GM21528 (cell line): ENCODE measurements at regions not wholly inside any gene's neighbourhood (a gene's known extent, or its start where the extent isn't known, plus 50 kb on each side); places are given as distances from the start of the nearest gene placed in this dataset.
A peak's percentile ranks its signal among the peaks of the same experiment; 100 is the strongest.

Source experiments
- ATAC-seq: cut with Tn5 transposase; IDR thresholded peaks from one replicate; pipeline ENCODE4 v1.9.1; 2021; ENCODE audit warnings: mild to moderate bottlenecking, moderate library complexity; ENCODE audit not compliant: unreplicated experiment, low FRiP score

- peak; percentile 25 for ATAC-seq
Measured at GRCh38 chr11:15649371-15650104, 534.8 kb downstream of the INSC start.

GRCh38 chr11:15650105-15650938, 535.6 kb downstream of the INSC start:
- ATAC-seq: peak; percentile 99

DNA sequence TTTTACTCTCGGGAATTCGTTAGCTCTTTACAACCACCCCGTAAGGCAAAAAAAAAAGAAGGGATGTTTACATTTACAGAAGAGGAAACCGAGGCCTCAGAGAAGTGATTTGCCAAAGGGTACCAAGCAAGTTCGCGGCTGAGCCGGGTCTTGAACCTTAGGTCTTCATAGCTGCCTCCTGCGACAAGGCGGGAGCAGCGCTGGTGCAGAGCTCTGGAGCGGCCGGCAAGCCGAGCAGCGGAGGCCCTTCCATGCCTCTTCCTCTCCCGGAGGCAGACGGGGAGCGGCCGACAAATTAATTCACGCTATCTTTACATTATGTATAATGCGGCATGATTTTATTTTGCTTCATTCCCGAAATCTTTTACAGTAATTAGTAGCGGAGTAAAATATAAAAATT, 536.3 kb downstream of the INSC start:
- no peak for ATAC-seq

GRCh38 chr11:15651816-15652215, 537.1 kb downstream of the INSC start:
- no peak for ATAC-seq

- no peak for ATAC-seq
Measured at GRCh38 chr11:15653191-15653710, 538.5 kb downstream of the INSC start.

DNA sequence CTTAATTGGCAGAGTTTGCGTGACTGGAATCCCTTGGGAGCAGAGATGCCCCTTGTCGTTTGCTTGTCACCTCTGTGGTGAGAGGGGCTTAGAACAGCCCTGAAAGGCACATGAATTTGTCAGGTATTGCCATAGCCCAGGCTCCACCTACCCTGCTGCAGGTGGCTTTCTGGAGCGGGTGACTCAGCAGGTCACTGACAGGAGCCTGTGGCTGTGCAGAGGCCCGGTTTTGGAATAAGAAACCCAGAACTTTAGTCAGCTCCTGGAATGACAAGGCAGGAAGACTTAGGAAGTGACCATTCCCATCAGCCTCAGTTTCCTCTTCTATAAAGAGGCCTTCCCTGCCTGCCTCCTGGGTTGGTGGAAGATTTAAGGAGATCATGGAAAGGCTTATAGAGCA, 539.7 kb downstream of the INSC start:
- no peak for ATAC-seq

DNA sequence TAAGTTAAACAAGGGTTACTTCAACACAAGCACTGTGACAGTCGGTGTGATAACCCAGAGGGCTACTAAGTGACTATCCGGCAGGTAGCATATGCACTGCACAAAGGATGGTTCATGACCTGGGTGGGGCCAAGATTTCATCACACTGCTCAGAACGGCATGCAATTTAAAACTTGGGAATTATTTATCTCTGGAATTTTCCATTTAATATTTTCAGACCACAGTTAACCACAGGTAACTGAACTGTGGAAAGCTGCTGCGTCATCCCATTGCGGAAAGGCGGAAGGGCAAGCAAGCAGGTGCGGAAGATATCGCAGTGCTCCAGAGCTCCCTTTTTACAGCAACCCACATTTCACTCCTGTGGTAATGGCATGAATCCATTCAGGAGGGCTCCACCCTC, 540.8 kb downstream of the INSC start:
- ATAC-seq: no peak

DNA sequence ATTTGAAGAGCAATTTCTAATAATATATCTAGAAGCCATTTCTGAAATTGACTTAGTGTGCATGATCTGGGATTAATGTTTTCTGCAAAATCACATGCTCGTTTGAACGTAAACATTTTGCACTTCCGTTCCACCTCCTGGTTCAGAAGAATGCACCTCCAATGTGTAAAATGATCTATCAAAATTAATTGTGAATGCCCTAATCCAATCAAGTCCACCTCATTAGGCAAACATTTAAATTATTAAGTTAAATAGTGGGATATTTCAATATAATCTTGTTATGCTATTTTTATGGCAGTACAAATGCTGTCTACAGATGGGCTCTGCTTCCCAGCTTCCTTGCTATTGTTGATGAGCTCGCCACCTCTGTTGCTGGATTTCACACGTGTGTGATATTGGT, 542.5 kb downstream of the INSC start:
- no peak for ATAC-seq

GRCh38 chr11:15660496-15660895, 545.8 kb downstream of the INSC start:
- ATAC-seq: no peak

GRCh38 chr11:15662285-15662684, 547.6 kb downstream of the INSC start:
- ATAC-seq: no peak

- ATAC-seq: no peak
Measured at GRCh38 chr11:15663777-15664218, 549.1 kb downstream of the INSC start.

DNA sequence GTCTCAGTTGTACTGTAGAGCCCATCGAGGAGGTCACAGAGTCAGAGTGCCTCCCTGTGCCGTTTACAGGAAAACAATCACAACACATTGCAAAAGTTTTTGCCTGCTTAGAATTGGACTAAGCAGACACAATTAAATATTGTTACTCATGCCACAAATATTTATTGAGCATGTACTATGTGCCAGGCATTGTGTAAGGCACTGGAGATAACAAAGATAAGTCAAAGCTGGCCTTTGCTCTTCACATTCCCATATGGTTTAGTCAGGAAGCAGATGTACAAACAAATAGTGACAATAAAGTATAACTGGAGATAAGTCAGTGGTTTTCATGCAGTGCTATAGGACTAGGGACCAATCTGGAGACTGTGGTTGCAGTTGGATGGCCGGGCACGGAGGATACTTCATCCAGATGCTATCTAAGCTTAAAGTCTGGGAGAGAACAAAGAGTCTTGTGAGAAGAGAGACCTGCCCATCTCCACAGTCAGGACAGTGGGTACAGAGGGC, 550.7 kb downstream of the INSC start:
- no peak for ATAC-seq

DNA sequence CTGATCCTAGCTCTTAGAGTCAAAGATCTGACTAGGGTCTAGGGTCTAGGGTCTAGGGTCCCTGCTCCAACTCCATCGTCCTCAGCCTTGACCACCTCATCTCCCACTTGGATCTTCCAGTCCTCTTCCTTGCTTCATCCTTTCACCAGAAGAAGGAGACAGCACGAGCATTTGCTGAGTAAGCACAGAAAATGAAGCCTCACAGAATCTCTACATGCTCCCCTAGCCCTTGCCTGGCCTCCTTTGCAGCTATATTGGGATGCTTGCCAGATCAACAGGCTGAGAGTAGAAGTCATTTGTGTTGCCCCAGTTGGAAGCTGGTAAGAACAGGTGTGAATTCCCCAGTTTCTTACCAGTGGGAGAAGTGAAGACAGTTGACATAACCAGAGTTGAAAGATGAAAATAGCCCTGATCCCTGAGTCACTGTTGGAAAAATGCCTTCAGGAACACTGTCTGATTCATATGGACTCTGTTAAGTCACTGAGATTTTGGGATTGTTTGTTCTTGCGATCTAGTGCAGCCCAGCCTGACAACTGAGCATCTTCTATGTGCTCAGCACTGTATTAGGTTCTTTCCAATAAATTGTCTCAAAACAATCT, 552.5 kb downstream of the INSC start:
- ATAC-seq: no peak

GRCh38 chr11:15668718-15669117, 554.0 kb downstream of the INSC start:
- ATAC-seq: no peak

DNA sequence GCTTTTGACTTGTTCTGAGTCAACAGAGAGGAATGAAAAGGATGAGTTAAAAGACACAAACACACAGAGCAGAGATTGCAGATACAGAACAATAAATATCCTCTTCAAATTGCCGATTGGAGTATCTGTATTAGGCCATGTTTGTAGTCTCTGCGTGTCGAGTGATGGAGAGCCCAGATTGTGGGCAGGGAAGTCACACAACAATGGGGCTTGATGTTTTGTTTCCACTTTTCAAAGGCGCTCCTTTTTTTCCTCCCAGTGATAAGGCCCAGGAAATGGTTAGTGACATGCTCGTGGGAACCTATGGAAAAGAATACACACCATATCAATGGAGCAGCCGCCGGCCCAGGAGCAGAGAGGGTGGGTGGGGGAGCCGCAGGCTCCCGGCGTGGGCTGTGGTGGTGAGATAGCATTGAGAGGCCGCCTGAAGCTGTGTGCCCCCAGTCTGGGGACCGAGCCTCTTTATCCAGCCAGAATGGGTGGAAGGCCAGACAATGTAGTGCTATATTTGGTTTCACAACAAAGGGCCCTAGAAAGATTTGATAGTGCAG, 555.9 kb downstream of the INSC start:
- no peak for ATAC-seq

GRCh38 chr11:15671216-15671615, 556.5 kb downstream of the INSC start:
- no peak for ATAC-seq

DNA sequence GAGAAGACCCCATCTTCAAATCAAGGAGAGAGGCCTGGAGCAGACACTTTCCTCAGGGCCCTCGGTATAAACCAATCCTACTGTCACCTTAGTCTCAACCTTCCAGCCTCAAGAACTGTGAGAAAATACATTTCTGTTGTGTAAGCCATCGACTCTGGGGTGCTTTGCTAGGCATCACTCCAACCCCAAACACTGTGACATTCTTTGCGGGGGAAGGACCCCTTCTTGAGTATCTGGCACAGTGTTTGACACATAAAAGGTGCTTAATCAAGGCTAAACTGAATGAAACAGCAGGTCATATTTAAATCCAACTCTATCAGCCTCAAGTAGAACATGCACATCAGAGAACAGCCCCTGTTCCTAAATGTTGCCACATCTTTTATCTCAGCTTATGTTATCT, 558.1 kb downstream of the INSC start:
- no peak for ATAC-seq

GRCh38 chr11:15673408-15673831, 558.7 kb downstream of the INSC start:
- no peak for ATAC-seq

GRCh38 chr11:15674756-15675155, 560.0 kb downstream of the INSC start:
- ATAC-seq: no peak

DNA sequence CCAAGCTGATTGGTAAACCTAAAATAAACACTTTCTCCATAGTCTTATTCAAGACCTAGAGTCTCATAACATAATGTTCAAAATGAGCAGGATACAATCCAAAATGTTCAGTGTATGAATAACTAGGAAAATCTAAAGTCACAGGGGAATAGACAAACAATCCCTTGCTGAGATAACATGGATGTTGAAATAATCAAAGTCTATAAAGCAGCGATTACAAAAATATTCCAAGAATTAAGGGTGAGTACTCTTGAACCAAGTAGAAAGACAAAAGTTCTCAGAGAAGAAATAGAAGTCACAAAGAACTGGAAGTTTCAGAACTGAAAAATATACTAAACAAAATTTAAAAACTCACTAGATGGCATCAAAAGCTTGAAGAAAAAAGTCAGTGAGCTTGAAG, 561.0 kb downstream of the INSC start:
- no peak for ATAC-seq

DNA sequence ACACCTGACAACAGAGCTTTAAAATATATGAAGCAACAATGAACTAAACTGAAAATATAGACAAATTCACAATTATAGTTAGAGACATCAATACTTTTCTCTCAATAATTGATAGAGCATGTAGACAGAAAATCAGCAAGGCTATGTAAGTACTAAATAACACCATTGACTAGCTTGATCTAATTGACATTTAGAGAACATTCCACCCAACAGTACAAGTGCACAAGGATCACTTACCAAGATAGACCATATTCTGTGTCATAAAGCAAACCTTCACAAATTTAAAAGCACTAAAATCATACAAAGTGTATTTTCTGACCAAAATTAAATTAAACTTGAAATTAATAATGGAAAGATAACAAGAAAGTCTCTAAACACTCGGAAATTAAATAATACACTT, 562.5 kb downstream of the INSC start:
- no peak for ATAC-seq
